ENCODE measurements at regions not wholly inside any gene's neighbourhood (a gene's known extent, or its start where the extent isn't known, plus 50 kb on each side); places are given as distances from the start of the nearest gene placed in this dataset.

DNA sequence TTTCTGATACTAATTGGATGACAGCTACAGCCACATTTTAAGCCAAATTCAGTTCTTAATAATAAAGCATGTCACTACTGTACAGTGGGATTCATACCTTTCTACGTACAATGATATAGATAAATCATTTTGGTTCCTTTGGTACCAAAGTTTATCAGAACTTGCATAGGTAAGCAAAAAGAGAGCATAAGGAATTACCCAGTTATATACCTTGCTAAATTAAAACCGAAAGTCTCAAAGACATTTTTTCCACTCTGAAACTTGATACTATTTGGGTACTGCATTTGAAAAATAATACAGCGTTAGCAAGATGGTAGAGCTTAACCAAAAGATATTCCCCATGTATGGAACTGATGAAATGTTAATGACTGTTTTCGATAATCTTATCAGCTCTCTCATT is 400.9 kb upstream of the ADGRL3 start:
- Histone ChIP-seq H3K79me2 (ENCODE audit: control insufficient read depth in 1 of 2, insufficient read depth in 2 of 2, low read length in 2 of 2) (no peaks in the 10 kb centered on the region), H3K18ac (ENCODE audit: extremely low read depth, low read length) (no peak overlapping the region), H3K14ac (ENCODE audit: insufficient read length) (no peak overlapping the region), H2BK15ac (ENCODE audit: low read length) (no peak overlapping the region), H3K4me1 (replicated peaks in 1 of 4; ENCODE audit: control insufficient read depth in 3 of 4, insufficient read depth in 4 of 4, low read length in 3 of 4) (no peaks in the 10 kb centered on the region), H2BK12ac (ENCODE audit: low read depth, low read length) (no peak overlapping the region), H3K4ac (replicated peaks; ENCODE audit: insufficient read length, low read depth, low read length) (no peak overlapping the region), H2BK5ac (ENCODE audit: low read depth, low read length) (no peak overlapping the region), H2BK20ac (ENCODE audit: low read length) (no peak overlapping the region), H3K9ac (replicated peaks in 1 of 4; ENCODE audit: extremely low read depth in 1 of 4, low read depth in 3 of 4, low read length in 3 of 4) (no peak overlapping the region), H2AK5ac (ENCODE audit: low read depth, low read length) (no peak overlapping the region), H3K4me2 (ENCODE audit: insufficient read depth in 1 of 2, low read depth in 2 of 2, low read length in 2 of 2) (no peak overlapping the region), H3K79me1 (ENCODE audit: low read depth, low read length) (no peaks in the 10 kb centered on the region), H3K36me3 (ENCODE audit: control insufficient read depth in 2 of 4, insufficient read depth in 4 of 4, low read length in 3 of 4) (no peaks in the 10 kb centered on the region), H3K23me2 (ENCODE audit: low read depth, low read length) (no peaks in the 10 kb centered on the region), H3K4me3 (ENCODE audit: extremely low read depth in 1 of 4, insufficient read depth in 2 of 4, low read depth in 3 of 4, low read length in 4 of 4) (no peak overlapping the region), H3K56ac (replicated peaks; ENCODE audit: insufficient read length, low read depth, low read length) (no peak overlapping the region), H4K20me1 (replicated peaks in 1 of 2; ENCODE audit: control insufficient read depth in 1 of 2, insufficient read depth in 2 of 2, low read length in 2 of 2) (no peaks in the 10 kb centered on the region), H2AFZ (ENCODE audit: low read length) (no peak overlapping the region), H3K23ac (ENCODE audit: insufficient read length) (no peak overlapping the region), H2BK120ac (replicated peaks; ENCODE audit: low read depth, low read length) (no peak overlapping the region), H4K91ac (replicated peaks; ENCODE audit: insufficient read length, low read length) (no peak overlapping the region), H3K9me3 (ENCODE audit: insufficient read depth in 2 of 2, low read depth in 1 of 2, low read length in 1 of 2) (no peaks in the 10 kb centered on the region), H3K27ac (ENCODE audit: low read depth, low read length) (no peak overlapping the region), H3K27me3 (replicated peaks in 1 of 4; ENCODE audit: control insufficient read depth in 3 of 4, extremely low read depth in 1 of 4, insufficient read depth in 3 of 4, low read length in 3 of 4) (no peaks in the 10 kb centered on the region), H4K8ac (ENCODE audit: extremely low read depth, insufficient read depth, low read length) (no peak overlapping the region), H4K5ac (ENCODE audit: insufficient read length, low read depth, low read length) (no peak overlapping the region)
- 94% methylated on average over 4 of the region's 4 CpGs; no CpG with 5 or more reads in 1 of the 2 experiments for WGBS, 2 experiments (ENCODE audit: extremely low coverage in 1 of 2, insufficient coverage in 1 of 2, insufficient read length in 1 of 2, insufficient replicate concordance in 2 of 2, low coverage in 1 of 2, low lambda C conversion rate in 2 of 2, missing lambda C conversion rate in 1 of 2)
- no peak for DNase-seq (ENCODE audit: low read depth in 1 of 2, low spot score in 2 of 2)
- FAIRE-seq = no peak
- CTCF ChIA-PET (ENCODE audit: partially characterized antibody) = no interaction called here
- POLR2A ChIA-PET (ENCODE audit: partially characterized antibody) = no interaction called here
- TF ChIP-seq CBX8 (IDR thresholded peaks at IDR 0.05; ENCODE audit: borderline replicate concordance, low read depth, low read length) (no peak), RNF2 (IDR thresholded peaks at IDR 0.05; ENCODE audit: borderline replicate concordance, low read depth, low read length, missing control alignments, poor library complexity, severe bottlenecking) (no peak), CREB1 (IDR thresholded peaks at IDR 0.05) (no peak), MAFK (IDR thresholded peaks at IDR 0.05; ENCODE audit: low read depth, low read length) (no peak), JUND (IDR thresholded peaks at IDR 0.05; ENCODE audit: low read length) (no peak), FOSL1 (IDR thresholded peaks at IDR 0.05; ENCODE audit: insufficient read depth, low read depth, low read length) (no peak), SP1 (IDR thresholded peaks at IDR 0.05; ENCODE audit: low read depth, low read length) (no peak), NANOG (IDR thresholded peaks at IDR 0.05; ENCODE audit: insufficient read depth, low read depth, low read length, poor library complexity, severe bottlenecking) (no peak), RXRA (IDR thresholded peaks at IDR 0.05; ENCODE audit: insufficient read depth, low read depth, low read length) (no peak)
- TF ChIP-seq, protein P1, sequence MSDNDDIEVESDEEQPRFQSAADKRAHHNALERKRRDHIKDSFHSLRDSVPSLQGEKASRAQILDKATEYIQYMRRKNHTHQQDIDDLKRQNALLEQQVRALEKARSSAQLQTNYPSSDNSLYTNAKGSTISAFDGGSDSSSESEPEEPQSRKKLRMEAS (IDR thresholded peaks at IDR 0.05) = no peak
- TF ChIP-seq, protein P2, sequence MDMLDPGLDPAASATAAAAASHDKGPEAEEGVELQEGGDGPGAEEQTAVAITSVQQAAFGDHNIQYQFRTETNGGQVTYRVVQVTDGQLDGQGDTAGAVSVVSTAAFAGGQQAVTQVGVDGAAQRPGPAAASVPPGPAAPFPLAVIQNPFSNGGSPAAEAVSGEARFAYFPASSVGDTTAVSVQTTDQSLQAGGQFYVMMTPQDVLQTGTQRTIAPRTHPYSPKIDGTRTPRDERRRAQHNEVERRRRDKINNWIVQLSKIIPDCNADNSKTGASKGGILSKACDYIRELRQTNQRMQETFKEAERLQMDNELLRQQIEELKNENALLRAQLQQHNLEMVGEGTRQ (IDR thresholded peaks at IDR 0.05; ENCODE audit: low read length) = no peak
- TF ChIP-seq, protein P3, sequence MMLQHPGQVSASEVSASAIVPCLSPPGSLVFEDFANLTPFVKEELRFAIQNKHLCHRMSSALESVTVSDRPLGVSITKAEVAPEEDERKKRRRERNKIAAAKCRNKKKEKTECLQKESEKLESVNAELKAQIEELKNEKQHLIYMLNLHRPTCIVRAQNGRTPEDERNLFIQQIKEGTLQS (IDR thresholded peaks at IDR 0.05; ENCODE audit: insufficient read depth, low read depth, low read length) = no peak
